Neuronal stem cell (in vitro differentiated cells): ENCODE measurements at regions not wholly inside any gene's neighbourhood (a gene's known extent, or its start where the extent isn't known, plus 50 kb on each side); places are given as distances from the start of the nearest gene placed in this dataset.
A peak's percentile ranks its signal among the peaks of the same experiment; 100 is the strongest.

ENCODE experiments used
- DNase-seq: peaks from one replicate; pipeline ENCODE4 v3.0.0-alpha.2; 2013; ENCODE audit warnings: low spot score
- H2AFZ ChIP-seq: one replicate; pipeline ENCODE4 v1.6.1; 2013; ENCODE audit warnings: mild to moderate bottlenecking, low read length, inconsistent platforms
- H2AK5ac ChIP-seq: 2 replicates; pipeline ENCODE4 v1.6.1; 2013; ENCODE audit warnings: low read depth, mild to moderate bottlenecking, inconsistent platforms, low read length, moderate library complexity, mixed read lengths
- H2BK120ac ChIP-seq: 2 replicates; pipeline ENCODE4 v1.6.1; 2013; ENCODE audit warnings: low read depth, mild to moderate bottlenecking, inconsistent platforms, low read length, moderate library complexity, mixed read lengths
- H2BK12ac ChIP-seq: one replicate; pipeline ENCODE4 v1.6.1; 2013; ENCODE audit warnings: low read length, inconsistent platforms
- H2BK15ac ChIP-seq: 2 replicates; pipeline ENCODE4 v1.6.1; 2013; ENCODE audit warnings: mild to moderate bottlenecking, low read length, inconsistent platforms, mixed read lengths
- H2BK5ac ChIP-seq: one replicate; pipeline ENCODE4 v1.6.1; 2013; ENCODE audit warnings: inconsistent platforms, mild to moderate bottlenecking, low read length, moderate library complexity
- H3K14ac ChIP-seq: one replicate; pipeline ENCODE4 v1.6.1; 2013; ENCODE audit warnings: low read length, inconsistent platforms
- H3K18ac ChIP-seq: 2 replicates; pipeline ENCODE4 v1.6.1; 2013; ENCODE audit warnings: low read length, inconsistent platforms
- H3K23ac ChIP-seq: 2 replicates; pipeline ENCODE4 v1.6.1; 2013; ENCODE audit warnings: low read depth, mild to moderate bottlenecking, mixed read lengths, low read length, inconsistent platforms; ENCODE audit not compliant: poor library complexity
- H3K27ac ChIP-seq: replicated peaks from 3 replicates; pipeline ENCODE4 v1.5.1; 2013; ENCODE audit warnings: low read length, inconsistent platforms
- H3K27me3 ChIP-seq, 3 experiments: 2 replicates each; pipeline ENCODE4 v1.6.1; 2013; ENCODE audit warnings: low read length in 3 of 3, mild to moderate bottlenecking in 2 of 3, inconsistent platforms in 1 of 3, low read depth in 1 of 3, mixed read lengths in 1 of 3, moderate library complexity in 1 of 3; ENCODE audit not compliant: control insufficient read depth in 3 of 3, insufficient read depth in 3 of 3
- H3K36me3 ChIP-seq, 2 donors: replicated peaks in 1 of 2; 2 replicates each; pipeline ENCODE4 v1.6.1; 2013; ENCODE audit warnings: low read length in 2 of 2; ENCODE audit not compliant: control insufficient read depth in 2 of 2, insufficient read depth in 2 of 2
- H3K4ac ChIP-seq: 2 replicates; pipeline ENCODE4 v1.6.1; 2013; ENCODE audit warnings: inconsistent platforms, mild to moderate bottlenecking, low read length, moderate library complexity
- H3K4me1 ChIP-seq, 2 donors: 1 replicate in 1 of 2; 2 replicates in 1 of 2; pipeline ENCODE4 v1.6.1; 2013; ENCODE audit warnings: low read length in 2 of 2, low read depth in 1 of 2; ENCODE audit not compliant: control insufficient read depth in 2 of 2, insufficient read depth in 1 of 2
- H3K4me2 ChIP-seq: one replicate; pipeline ENCODE4 v1.6.1; 2013; ENCODE audit warnings: mild to moderate bottlenecking, low read length, inconsistent platforms; ENCODE audit not compliant: insufficient read depth, poor library complexity, severe bottlenecking
- H3K4me3 ChIP-seq, 2 donors: 2 replicates each; pipeline ENCODE4 v1.5.1; 2013; ENCODE audit warnings: low read length in 2 of 2, mild to moderate bottlenecking in 2 of 2, inconsistent platforms in 1 of 2, moderate library complexity in 1 of 2
- H3K79me1 ChIP-seq: one replicate; pipeline ENCODE4 v1.6.1; 2013; ENCODE audit warnings: low read depth, mild to moderate bottlenecking, inconsistent platforms, low read length, moderate library complexity
- H3K9ac ChIP-seq: one replicate; pipeline ENCODE4 v1.6.1; 2013; ENCODE audit warnings: mild to moderate bottlenecking, low read depth, low read length, inconsistent platforms; ENCODE audit not compliant: poor library complexity
- H3K9me3 ChIP-seq, 2 donors: replicated peaks in 1 of 2; 2 replicates each; pipeline versions ENCODE3 to v1.6.1; 2013; ENCODE audit warnings: low read length in 2 of 2, mild to moderate bottlenecking in 2 of 2, inconsistent platforms in 1 of 2, low read depth in 1 of 2, mixed read lengths in 1 of 2, moderate library complexity in 1 of 2; ENCODE audit not compliant: control insufficient read depth in 2 of 2, insufficient read depth in 1 of 2
- H4K8ac ChIP-seq: one replicate; pipeline ENCODE4 v1.6.1; 2013; ENCODE audit warnings: low read depth, mild to moderate bottlenecking, inconsistent platforms, low read length, moderate library complexity
- H4K91ac ChIP-seq: one replicate; pipeline ENCODE4 v1.6.1; 2013; ENCODE audit warnings: low read length, low read depth, mild to moderate bottlenecking, inconsistent platforms; ENCODE audit not compliant: poor library complexity
- WGBS, 2 donors: extraction: QIAGEN DNeasy Blood & Tissue Kit; methylation state at CpG; one replicate each; pipeline ENCODE4 v1.1.7; 2013; ENCODE audit warnings: missing lambda C conversion rate in 2 of 2, mixed read lengths in 1 of 2; ENCODE audit not compliant: insufficient read length in 2 of 2, insufficient replicate concordance in 1 of 2; ENCODE audit errors: extremely low coverage in 2 of 2; 5-methylcytosine and 5-hydroxymethylcytosine counted together

DNA sequence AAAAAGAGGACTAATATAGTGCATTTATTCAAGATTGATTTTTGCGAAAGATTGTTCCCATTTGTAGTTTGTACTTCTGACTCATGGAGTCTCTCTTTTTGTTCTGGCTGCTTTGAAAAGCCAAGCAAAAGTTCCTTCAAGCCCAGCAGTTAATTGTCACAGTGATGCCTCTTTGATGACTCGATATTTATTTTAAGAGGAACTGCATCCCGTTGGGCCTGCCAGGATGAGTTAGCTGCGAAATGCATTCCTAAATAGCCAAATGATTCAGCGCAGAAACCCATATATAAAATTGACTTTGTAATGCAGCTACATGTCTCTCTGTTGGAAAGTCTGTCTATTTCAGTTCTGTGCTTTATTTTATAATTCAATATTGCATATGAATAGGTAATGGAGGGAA is 295.1 kb downstream of the GBA3 start:
- Histone ChIP-seq H3K79me1 (no peaks in the 10 kb centered on the region), H4K8ac (no peak overlapping the region)
- WGBS, 2 donors, result no CpG with 5 or more reads among the region's 5 CpGs

DNA sequence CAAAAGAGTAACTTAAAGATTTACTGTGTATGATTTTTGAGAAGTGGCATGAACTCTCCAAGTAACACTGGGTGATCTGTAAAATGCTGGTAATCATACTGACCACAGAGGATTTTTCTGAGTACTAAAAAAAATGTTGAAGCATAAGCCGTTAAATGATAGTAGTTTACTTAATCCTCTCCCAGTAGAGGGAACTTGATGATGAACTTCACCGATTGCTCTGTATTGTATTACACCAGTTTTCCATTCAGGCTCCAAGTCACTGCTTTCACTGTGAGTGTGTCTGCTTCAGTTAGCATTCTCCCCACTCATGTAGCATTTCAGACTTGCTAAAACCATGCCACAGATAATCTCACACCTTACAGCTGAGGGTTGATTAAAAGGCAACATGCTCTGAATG is 294.1 kb downstream of the GBA3 start:
- Histone ChIP-seq H2AFZ (no peak overlapping the region), H3K14ac (no peak overlapping the region), H3K4me2 (no peak overlapping the region), H2AK5ac (no peak overlapping the region), H3K4me1 (no peaks in the 10 kb centered on the region), H3K27me3 (no peaks in the 10 kb centered on the region), H4K91ac (no peak overlapping the region), H3K36me3 (no peaks in the 10 kb centered on the region), H3K18ac (no peak overlapping the region), H3K27ac (no peak overlapping the region), H4K8ac (no peak overlapping the region), H2BK120ac (no peak overlapping the region), H2BK5ac (no peak overlapping the region), H3K23ac (no peak overlapping the region), H3K4ac (no peak overlapping the region), H3K4me3 (no peak overlapping the region), H2BK15ac (no peak overlapping the region), H3K9me3 (no peaks in the 10 kb centered on the region), H2BK12ac (no peak overlapping the region), H3K9ac (no peak overlapping the region), H3K79me1 (no peaks in the 10 kb centered on the region)
- WGBS, 2 donors, result no CpG with 5 or more reads among the region's 2 CpGs
- DNase-seq, result no peak

More for the DNA sequence above, 295.1 kb downstream of the GBA3 start:
- H2BK12ac ChIP-seq, result no peak overlapping the region
- no peaks in the 10 kb centered on the region for H3K36me3 ChIP-seq
- no peak overlapping the region for H3K18ac ChIP-seq
- DNase-seq, result no peak
- no peak overlapping the region for H3K4ac ChIP-seq
- H3K9me3 ChIP-seq, result no peaks in the 10 kb centered on the region
- H3K27ac ChIP-seq, result no peak overlapping the region
- no peak overlapping the region for H3K14ac ChIP-seq
- H3K9ac ChIP-seq, result no peak overlapping the region
- no peak overlapping the region for H3K4me3 ChIP-seq
- H3K27me3 ChIP-seq, result no peaks in the 10 kb centered on the region
- H2BK5ac ChIP-seq, result no peak overlapping the region
- H2BK120ac ChIP-seq, result no peak overlapping the region
- H4K91ac ChIP-seq, result no peak overlapping the region
- no peak overlapping the region for H2AK5ac ChIP-seq
- peak overlapping the region; percentile 12 for H2AFZ ChIP-seq
- H3K4me1 ChIP-seq, result no peaks in the 10 kb centered on the region
- no peak overlapping the region for H3K4me2 ChIP-seq
- H3K23ac ChIP-seq, result no peak overlapping the region
- H2BK15ac ChIP-seq, result no peak overlapping the region

DNA sequence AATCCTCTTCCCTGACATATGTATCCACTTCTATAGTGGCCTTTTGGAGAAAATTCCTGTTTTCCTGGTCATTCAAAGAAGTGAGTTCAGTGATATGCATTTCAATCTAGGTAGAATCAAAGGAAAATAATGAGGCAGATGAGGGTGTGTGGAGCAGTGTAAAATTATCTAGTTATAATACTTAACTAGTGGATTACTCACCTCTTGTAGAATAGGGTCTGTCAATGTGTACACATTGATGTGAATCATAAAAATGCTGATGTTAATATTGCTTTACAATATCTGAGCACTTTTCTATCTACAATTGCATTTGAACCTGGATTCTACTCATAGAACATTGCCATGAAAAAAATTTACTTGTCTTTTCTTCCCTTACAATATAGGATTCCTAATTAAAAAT is 293.5 kb downstream of the GBA3 start:
- Histone ChIP-seq H2BK5ac (no peak overlapping the region), H3K4ac (no peak overlapping the region), H2BK120ac (no peak overlapping the region), H3K27me3 (no peaks in the 10 kb centered on the region), H3K18ac (no peak overlapping the region), H3K4me1 (no peaks in the 10 kb centered on the region), H3K79me1 (no peaks in the 10 kb centered on the region), H3K4me2 (no peak overlapping the region), H3K14ac (no peak overlapping the region), H2BK12ac (no peak overlapping the region), H2AFZ (no peak overlapping the region), H3K36me3 (no peaks in the 10 kb centered on the region), H4K91ac (no peak overlapping the region), H2BK15ac (no peak overlapping the region), H3K27ac (no peak overlapping the region), H4K8ac (no peak overlapping the region), H3K4me3 (no peak overlapping the region), H2AK5ac (no peak overlapping the region), H3K9ac (no peak overlapping the region), H3K9me3 (no peaks in the 10 kb centered on the region), H3K23ac (no peak overlapping the region)
- DNase-seq, result no peak

DNA sequence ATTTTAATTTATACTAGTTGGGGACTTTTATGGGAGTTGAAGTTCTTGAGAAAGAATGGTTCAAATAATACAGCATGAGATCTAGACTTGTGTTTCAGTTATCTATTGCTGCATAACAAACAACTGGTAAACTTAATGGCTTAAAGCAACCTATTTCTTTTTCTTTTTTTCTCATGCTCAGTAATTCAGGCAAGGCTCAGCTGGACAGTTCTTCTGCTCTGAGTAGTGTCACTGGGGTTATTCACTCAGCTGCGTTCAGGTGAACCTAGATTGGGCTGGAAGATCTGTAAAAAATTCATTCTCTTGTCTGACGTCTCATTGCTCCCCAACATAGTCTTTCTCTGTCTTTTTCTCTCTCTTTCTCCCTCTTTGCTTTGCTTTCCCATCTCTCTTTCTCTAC is 291.7 kb downstream of the GBA3 start:
- no peak overlapping the region for H2BK120ac ChIP-seq
- no peaks in the 10 kb centered on the region for H3K9me3 ChIP-seq
- H3K23ac ChIP-seq, result no peak overlapping the region
- WGBS, 2 donors, result no CpG with 5 or more reads among the region's 2 CpGs
- H3K4ac ChIP-seq, result no peak overlapping the region
- no peak overlapping the region for H2BK15ac ChIP-seq
- no peak overlapping the region for H3K18ac ChIP-seq
- no peak overlapping the region for H4K8ac ChIP-seq
- no peak overlapping the region for H2BK5ac ChIP-seq
- H3K4me3 ChIP-seq, result no peak overlapping the region
- no peaks in the 10 kb centered on the region for H3K4me1 ChIP-seq
- no peak overlapping the region for H3K14ac ChIP-seq
- no peak overlapping the region for H2AK5ac ChIP-seq
- H3K27ac ChIP-seq, result no peak overlapping the region
- no peaks in the 10 kb centered on the region for H3K79me1 ChIP-seq
- no peaks in the 10 kb centered on the region for H3K27me3 ChIP-seq
- no peak overlapping the region for H4K91ac ChIP-seq
- H3K9ac ChIP-seq, result no peak overlapping the region
- H3K4me2 ChIP-seq, result no peak overlapping the region
- DNase-seq, result no peak
- H2AFZ ChIP-seq, result no peak overlapping the region
- no peaks in the 10 kb centered on the region for H3K36me3 ChIP-seq
- H2BK12ac ChIP-seq, result no peak overlapping the region
